HG03558 (cell line): ENCODE measurements at regions not wholly inside any gene's neighbourhood (a gene's known extent, or its start where the extent isn't known, plus 50 kb on each side); places are given as distances from the start of the nearest gene placed in this dataset.

ENCODE experiments used
- ATAC-seq: cut with Tn5 transposase; IDR thresholded peaks from one replicate; pipeline ENCODE4 v1.9.1; 2021; ENCODE audit warnings: moderate number of reproducible peaks; ENCODE audit not compliant: unreplicated experiment; ENCODE audit errors: extremely low read depth

DNA sequence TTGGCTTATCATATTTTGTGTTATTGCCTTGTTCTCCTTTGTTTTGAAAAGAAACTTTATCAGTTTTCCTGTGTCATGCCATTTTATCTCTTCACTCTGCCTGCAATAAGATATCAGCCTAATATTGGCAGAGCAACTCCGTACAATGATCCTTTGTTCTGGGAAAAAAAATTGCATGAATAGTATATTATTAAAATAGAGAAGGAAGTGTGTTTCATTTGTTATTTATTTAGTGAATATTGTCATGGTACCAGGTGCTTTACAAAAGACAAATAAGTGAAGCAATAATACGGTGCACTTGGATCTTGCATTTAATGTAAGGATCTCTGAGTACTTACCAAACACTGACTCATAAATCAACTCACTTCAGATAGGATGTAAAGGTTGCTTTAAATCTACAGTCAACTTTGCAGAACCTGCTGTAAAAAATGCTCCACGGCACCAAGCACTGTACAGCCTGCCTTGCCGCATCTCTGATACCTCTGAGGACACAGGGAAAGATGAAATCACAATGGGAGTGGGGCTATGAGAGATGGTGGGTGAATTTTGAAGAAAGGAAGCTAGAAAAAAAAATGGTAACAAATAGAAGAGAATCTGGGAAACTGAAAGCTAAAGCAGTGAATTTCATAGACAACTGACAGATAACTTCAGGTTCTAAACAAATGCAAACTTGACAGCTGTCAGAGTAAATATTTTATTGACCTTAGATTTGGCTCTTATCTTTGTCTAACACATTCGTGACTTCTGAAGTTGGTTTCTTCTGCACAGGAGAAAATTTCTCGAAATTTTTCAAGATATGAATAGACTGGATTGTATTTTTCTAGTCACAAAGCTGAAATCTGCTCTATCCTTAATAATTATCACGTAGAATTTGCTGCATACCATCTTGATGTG lies 232.1 kb downstream of the ENC1 start:
- ATAC-seq: no peak

DNA sequence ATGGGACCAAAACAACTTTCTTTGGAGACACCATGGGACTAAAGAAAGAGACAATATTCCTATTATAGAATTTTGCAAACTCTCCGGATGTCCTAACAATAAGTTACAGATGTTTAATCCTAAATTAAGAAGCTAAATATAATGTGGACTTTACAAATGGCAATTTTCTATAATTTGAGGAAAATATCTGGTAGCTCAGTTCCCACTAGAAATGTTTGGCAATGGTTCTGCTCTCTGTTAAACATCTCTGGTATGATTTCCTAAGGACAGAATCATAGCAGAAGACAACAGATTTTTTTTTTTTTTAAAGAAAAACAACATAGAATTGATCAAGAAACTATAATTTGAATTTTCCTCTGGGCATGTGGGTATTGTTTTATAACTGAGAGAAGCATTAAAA lies 232.8 kb downstream of the ENC1 start:
- no peak for ATAC-seq

DNA sequence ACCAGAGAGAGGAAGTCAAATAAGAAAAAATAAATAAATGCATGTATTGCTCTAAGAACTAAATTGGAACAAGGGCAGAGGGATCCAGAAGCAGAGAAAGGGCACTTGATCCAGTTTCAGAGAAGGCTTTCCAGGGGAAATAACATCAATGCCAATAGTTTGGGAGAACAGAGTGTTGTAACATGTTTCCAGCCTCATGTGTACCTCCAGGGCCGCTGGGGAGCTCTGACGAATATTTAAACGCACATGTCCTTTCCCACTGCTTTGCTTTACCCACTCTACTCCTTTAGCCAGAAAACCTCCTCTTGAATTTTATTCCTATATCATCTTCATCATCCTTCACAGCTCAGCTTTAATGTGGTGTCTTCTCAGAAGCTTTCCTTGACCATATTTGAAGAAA lies 233.7 kb downstream of the ENC1 start:
- ATAC-seq: no peak

DNA sequence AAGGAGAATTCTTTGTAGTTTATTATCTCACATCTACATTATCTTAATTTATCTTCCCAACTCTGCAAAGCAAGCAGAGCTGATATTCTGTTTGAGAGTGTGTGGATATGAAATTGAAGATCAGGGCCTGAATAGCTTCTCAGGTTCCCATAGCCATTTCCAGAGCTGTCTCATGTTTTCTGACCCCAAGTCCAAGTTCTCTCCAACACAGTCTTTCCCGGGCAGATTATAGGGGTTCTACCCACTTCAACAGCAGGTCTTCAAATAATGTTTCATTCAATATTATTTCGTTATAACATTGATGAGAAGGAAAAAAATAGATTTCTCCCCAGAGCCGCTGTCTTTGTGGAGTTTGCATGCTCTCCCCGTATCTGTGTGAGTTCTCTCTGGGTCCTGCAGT lies 234.9 kb downstream of the ENC1 start:
- ATAC-seq: no peak

DNA sequence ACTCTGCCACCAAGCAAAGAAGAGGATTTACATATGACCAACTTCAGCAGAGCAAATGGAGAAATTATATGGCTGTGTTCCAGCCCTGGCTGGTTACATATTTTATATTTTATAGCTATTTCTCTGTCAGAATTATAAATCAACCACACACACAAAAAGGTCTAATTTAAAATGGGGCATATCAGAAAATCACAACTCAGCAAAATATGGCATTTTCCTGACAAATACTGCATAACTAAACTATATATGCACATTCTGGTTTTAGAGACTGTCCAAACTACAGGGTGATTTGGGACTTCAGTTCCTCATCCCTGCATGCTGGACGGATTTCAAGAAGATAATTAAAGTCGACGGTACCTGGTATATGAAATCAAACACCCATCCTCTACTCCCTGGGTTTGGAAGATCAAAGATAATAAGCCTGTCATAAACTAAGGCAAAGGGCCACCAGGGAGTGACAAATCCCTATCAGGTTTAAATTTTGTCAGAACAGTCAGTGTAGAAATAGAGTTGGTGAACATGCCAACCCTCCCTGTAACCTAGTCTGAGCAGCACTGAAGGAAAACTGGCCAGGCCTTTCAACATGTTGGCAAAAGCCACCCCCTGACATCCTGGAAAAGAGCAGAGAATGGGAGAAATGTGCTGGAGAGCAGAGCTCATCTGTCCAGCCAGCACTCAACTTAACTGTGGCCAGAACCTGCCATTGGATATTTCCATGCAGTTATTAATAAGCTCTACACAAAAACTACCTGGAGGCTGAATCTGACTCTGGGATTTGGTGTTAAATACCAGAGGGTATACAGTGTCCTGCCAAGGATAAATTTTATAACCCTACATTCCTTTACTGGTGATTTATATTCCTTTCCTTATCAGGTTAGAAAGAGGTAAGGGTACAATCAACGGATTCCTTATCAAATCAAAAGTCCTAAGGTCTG lies 235.7 kb downstream of the ENC1 start:
- no peak for ATAC-seq

DNA sequence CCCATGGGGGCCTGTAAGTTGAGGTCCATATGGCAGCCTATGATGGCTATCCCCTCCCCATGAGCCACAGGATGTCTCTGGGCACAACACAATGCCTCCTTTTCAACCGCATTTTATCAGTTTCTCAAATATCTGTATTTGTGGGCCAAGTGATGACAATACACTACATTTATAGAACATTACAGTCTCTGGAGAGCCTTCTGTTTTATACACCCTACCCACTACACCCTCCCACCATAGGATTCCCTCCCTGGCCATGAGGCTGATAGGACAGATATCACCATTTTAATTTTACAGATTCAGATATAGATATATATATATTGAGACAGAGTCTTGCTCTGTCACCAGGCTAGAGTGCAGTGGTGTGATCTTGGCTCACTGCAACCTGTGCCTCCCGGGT lies 236.8 kb downstream of the ENC1 start:
- no peak for ATAC-seq

DNA sequence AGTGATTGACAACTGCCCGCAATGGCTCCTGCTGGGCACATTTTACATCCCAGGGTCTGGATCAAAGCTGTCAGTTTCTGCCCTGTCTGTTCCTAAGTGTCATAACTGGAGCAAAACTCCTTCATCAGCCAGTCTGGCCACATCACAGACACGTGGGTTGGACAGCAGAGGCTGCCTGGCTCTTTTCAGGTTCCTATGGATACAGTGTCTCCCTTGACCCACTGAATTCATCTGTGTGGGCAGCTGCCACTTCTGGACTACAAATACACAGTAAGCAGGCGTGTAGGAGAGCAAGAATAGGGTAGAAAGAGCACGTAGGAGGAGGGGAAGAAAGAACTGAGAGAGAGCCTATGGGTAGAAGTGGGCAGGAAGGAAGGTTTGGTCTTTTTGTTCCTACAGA lies 238.0 kb downstream of the ENC1 start:
- ATAC-seq: no peak

DNA sequence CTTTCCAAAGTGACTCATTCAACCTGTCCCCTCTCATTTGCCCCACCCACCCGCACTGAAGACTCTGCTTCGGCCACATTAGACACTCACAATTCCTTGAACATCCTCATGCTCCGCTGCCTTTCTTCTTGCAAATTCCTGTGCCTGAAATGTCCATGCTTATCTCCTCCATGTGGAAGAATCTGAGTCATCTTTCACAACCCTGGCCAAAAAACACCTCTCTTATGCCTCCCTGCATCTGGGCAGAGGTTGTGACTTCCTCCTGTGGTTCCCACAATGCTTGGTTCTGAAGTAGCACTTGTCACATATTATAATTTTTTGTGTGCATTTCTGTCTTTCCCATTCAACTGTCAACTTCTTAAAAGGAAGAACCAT lies 238.6 kb downstream of the ENC1 start:
- no peak for ATAC-seq

DNA sequence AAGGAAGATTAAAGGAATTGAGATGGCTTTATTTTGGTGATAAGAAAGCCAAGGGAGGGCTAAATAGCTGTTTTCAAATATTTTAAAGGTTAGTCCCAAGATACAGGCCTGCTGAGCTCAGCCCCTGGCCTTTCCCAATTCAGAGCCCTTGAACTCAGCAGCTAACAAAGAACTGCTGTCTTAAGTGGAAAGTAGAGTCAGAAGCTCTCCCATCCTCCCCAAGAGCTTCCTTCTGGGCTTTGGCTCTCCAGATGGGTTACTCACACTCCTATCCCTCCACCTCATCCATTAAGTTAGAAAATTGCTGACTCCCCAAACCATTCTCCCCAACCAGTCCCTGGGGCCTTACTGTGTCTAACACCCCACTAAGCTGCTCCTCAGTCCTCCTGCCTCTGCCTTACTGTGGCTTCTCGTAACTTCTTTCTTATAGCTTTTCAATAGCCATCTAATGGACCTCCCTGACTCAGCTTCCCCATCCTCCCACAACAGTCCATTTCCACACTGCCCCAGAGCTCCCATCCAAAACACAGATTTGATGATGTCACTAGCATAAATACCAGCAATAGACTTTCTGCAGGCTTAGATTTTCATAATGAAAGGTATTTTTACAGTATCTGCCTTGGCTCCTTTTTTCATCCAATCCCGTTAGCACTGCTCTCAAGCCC lies 239.1 kb downstream of the ENC1 start:
- no peak for ATAC-seq

DNA sequence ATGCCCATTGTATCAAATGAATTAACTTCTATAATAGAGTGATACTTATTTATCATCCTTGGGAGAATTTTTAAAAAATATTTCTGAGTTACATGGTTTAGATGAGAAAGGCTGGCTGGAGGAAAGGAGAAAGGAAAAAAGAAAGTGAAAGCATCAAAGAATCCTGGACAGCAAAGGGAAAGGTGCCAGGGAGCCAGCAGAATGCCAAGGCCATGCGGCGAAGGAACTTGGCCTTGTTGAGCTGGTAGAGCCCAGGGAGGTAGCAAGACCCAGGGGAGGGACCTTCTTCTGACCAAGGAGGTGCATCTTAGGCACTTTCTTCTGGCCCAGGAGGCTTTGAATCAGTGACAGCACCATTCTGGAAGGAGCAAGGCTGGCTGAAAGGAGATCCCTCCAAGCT lies 240.5 kb downstream of the ENC1 start:
- ATAC-seq: no peak

DNA sequence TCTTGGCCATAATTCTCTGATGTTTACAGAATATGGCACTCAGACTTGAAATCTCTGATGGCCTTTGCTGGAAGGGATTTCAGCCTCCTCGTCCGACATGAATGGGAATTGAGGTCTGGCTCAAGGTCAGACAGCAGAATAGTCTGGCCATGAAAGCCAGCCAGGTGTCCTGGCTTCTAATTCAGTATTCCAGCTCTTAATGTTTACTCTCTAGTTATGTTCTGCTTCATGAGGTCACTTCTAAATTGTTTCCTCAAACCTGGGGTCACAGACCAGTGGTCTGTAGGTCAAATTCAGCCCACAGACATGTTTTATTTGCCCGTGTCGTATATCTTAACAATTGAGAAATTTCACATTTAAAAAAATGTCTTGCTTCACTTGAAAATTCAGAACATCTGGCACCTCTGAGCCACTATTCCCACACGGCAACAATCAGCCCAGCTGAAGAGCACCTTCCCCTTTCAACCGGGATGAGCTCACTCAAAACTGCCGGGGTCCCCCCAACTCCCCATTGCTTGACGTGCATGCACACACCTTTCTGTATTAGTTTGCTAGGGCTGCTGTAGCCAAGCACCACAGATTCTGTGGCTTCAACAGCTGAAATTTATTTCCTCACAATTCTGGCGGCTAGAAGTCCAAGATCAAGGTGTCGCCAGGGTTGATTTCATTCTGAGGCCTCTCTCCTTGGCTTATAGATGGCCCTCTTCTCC lies 243.5 kb downstream of the ENC1 start:
- ATAC-seq: no peak

DNA sequence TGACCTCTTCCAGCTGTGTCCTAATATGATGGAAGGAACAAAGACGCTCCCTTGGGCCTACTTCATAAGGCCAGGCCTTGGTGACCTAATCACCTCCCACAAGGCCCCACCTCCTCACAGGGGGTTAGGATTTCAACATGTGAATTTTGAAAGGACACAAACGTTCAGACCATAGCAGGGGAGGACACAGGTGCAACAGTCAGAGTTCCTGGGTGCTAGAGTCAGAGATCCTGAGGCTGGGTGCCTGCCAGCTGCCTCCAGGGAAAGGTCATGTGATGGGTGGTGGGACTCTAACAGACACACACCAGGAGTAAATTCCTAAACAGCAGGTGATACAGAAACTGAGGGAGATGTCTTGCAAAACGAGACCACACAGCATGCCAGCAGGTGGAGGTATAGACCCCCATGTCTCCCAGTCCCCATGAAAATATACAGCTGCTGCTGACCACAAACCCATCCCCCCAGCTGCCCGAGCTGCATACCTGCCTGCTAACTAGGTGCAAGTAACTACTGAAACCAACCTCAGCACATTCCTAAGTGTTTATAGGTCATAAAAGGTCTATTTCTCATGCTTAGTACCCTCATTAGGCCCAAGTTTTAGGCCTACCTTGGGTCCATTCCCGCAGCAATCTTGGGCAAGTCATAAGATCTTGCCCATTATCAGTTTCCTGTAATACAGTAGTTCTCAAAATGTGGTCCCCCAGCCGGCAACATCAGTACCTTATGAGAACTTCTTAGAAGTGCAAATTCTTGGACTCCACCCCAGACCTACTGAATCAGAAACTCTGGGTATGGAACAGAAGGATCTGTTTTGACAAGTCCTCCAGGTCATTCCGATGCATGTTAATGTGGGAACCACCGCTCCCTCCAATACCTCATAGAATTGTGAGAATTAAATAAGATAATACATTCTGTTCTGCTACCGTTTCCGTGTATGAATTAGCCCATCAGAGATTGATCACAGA lies 245.3 kb downstream of the ENC1 start:
- ATAC-seq: no peak

DNA sequence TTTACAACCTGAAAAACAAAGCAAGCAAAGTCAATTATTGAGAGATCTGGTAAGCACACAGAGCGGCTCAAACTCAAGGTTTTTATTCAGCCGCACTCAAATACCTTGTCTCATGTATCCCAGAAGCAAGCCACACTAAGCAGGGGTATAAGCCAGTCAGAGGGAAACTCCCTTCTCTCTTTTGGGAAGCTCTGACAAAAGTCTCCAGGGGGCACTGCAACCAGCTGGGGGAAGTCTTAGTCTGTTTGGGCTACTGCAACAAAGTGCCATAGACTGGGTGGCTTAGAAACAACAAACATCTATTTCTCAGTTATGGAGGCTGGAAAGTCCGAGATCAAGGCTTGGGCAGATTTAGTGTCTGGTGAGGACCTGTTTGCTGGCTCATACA lies 246.0 kb downstream of the ENC1 start:
- ATAC-seq: no peak

DNA sequence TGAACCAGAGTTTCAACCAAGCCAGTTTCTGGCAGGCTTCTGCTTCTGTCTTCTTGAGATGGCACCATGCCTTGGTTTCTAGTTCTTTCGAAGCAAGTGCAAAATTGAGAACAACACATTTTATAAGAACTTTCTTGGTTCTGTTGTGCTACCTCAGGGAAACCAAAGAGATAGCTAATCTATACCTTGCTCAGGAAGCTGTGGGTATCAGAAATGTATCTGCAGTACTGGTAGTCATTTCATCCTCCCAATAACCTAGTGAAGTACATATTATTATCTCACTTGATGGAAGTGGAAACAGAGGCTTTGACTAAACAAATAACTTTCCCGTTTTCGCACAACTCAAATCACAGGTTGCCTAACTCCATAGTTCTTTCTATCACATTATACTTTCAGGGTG lies 246.6 kb downstream of the ENC1 start:
- no peak for ATAC-seq

DNA sequence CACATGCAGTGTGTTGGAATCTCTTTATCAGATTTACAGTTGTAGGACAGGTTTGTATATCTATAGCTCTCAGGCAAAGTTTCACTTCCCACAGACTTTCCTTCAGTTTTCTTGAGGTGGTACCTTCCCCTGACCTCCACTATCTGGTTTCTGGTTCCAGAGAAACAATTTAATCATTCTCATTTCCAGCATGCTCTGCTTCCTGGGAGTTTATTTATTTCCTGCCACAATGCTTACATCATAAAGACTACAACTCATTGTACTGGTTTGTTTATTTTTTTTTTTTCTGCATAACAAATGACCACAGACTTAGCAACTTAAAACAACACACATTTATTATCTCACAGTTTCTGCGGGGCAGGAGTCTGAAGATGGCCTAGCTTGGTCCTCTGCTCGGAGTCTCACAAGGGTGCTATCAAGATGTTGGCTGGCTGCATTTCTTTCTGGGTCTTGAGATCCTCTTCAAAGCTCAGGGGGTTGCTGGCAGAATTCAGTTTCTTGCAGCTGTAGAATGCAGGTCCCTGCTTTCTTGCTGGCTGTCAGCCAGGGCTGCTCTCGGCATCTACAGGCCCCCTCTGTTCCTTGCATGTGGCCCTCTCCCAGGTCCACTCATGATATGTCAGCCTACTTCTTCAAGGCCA lies 247.7 kb downstream of the ENC1 start:
- no peak for ATAC-seq

DNA sequence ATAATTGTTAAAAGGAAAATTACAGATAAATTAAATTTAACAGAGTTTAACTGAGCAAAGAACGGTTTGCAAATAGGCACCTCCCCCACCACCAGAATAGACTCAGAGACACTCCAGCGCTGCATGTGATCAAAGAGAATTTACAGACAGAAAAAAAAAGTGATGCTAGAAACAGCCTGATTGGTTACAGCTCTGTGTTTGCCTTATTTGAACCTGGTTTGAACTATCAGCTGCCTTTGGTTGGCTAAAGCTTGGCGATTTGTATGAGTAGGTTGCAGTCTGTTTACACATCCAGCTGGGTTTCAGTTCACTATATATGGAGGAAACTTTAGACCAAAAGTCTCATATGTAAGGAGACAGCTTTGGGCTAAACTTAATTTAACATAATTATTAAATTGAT lies 249.1 kb downstream of the ENC1 start:
- ATAC-seq: no peak

DNA sequence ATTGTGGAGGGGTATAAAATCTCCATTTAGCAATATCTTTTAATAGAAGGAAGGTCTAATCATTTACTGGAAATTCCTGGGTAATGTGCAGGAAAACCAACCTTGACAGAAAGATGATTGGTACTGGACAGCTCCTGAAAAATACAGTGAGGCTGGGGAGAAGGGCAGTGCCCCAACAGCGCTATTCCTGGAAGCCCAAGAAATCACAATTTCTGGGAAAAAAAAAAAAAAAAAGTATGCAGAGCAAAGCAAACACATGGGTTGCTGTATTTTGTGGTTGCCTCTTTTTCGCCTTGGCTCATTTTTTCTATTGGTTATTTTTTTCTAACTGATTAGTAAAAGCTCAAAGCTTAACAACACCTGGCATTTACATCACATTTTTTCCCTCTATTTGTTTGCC lies 249.7 kb downstream of the ENC1 start:
- ATAC-seq: no peak

DNA sequence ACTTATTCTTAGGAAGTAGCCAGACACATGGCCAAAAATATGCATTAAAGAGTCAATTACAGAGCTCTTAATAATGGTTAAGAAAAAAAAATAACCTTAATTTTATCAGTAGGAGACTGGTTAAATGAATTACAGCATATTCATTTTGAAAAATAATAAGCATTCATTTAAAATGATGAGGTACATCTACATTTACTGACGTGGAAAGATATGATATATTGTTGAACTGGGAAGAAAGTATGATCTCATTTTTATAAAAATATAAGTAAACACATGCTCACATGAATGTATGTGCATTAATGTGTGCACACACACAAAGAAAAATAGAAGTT lies 250.3 kb downstream of the ENC1 start:
- no peak for ATAC-seq
